WTC11 (cell line): ENCODE measurements at regions not wholly inside any gene's neighbourhood (a gene's known extent, or its start where the extent isn't known, plus 50 kb on each side); places are given as distances from the start of the nearest gene placed in this dataset.

ENCODE experiments used
- ATAC-seq: fragments of 200-7000 bp; cut with Tn5 transposase; 2 replicates; pipeline ENCODE4 v1.10.0; 2021; ENCODE audit warnings: mild to moderate bottlenecking, moderate library complexity
- CTCF ChIA-PET: fragments of 300-600 bp; sonication (Branson Sonifier 250); formaldehyde crosslinking; loops from one replicate; lab custom pipeline; 2021; ENCODE audit warnings: antibody characterized with exemption; lab: Charles Lee
- POLR2A ChIA-PET: fragments of 350-600 bp; sonication (Branson Sonifier 250); formaldehyde crosslinking; loops from one replicate; lab custom pipeline; 2021; ENCODE audit warnings: antibody characterized with exemption; lab: Charles Lee
- DNase-seq: peaks from one replicate; pipeline ENCODE4 v3.0.0; 2021; ENCODE audit warnings: low spot score
- H3K27ac Mint-ChIP-seq: 2 replicates; pipeline ENCODE4 v1.8.0; 2021; ENCODE audit warnings: mixed read lengths
- H3K27me3 Mint-ChIP-seq: 2 replicates; pipeline ENCODE4 v1.8.0; 2021; ENCODE audit warnings: low read depth, mild to moderate bottlenecking, moderate library complexity, mixed read lengths
- H3K36me3 Mint-ChIP-seq: 2 replicates; pipeline ENCODE4 v1.8.0; 2021; ENCODE audit warnings: mixed read lengths
- H3K4me1 Mint-ChIP-seq: 2 replicates; pipeline ENCODE4 v1.8.0; 2022; ENCODE audit warnings: mixed read lengths
- H3K4me3 Mint-ChIP-seq: 2 replicates; pipeline ENCODE4 v1.8.0; 2021; ENCODE audit warnings: mild to moderate bottlenecking, moderate library complexity, mixed read lengths
- H3K9me3 Mint-ChIP-seq: 2 replicates; pipeline ENCODE4 v1.8.0; 2021; ENCODE audit warnings: mixed read lengths
- ARID4B ChIP-seq: sonication (generic); formaldehyde crosslinking; IDR thresholded peaks from 2 replicates; pipeline ENCODE4 v1.8.0; 2023; ENCODE audit warnings: missing genetic modification reagents, mild to moderate bottlenecking, borderline replicate concordance
- ATF1 ChIP-seq: sonication (generic); formaldehyde crosslinking; IDR thresholded peaks from 2 replicates; pipeline ENCODE4 v1.8.1; 2023; ENCODE audit warnings: mild to moderate bottlenecking, moderate library complexity, missing genetic modification reagents
- ETV6 ChIP-seq: sonication (generic); formaldehyde crosslinking; IDR thresholded peaks from 2 replicates; pipeline ENCODE4 v1.8.1; 2022; ENCODE audit warnings: mild to moderate bottlenecking, missing genetic modification reagents
- FOXJ3 ChIP-seq: sonication (generic); formaldehyde crosslinking; IDR thresholded peaks from 2 replicates; pipeline ENCODE4 v1.9.0; 2021; ENCODE audit warnings: missing genetic modification reagents, mild to moderate bottlenecking, borderline replicate concordance
- GTF2I ChIP-seq: fragments of 250-450 bp; sonication (Bioruptor Pico); conservative IDR thresholded peaks from 2 replicates; pipeline ENCODE4 v1.4.0; 2021; ENCODE audit warnings: mild to moderate bottlenecking
- HMGXB4 ChIP-seq: sonication (generic); formaldehyde crosslinking; IDR thresholded peaks from 2 replicates; pipeline ENCODE4 v1.8.1; 2023; ENCODE audit warnings: mild to moderate bottlenecking, moderate library complexity, missing genetic modification reagents
- NFATC4 ChIP-seq: fragments of 250-450 bp; sonication (Bioruptor Pico); IDR thresholded peaks from 2 replicates; pipeline ENCODE4 v1.9.0; 2021; ENCODE audit warnings: mild to moderate bottlenecking
- SMAD4 ChIP-seq: sonication (generic); formaldehyde crosslinking; IDR thresholded peaks from 2 replicates; pipeline ENCODE4 v1.8.0; 2022; ENCODE audit warnings: mild to moderate bottlenecking, missing genetic modification reagents
- TEAD1 ChIP-seq: sonication (generic); formaldehyde crosslinking; IDR thresholded peaks from 2 replicates; pipeline ENCODE4 v1.8.0; 2022; ENCODE audit warnings: mild to moderate bottlenecking, missing genetic modification reagents
- USF2 ChIP-seq: sonication (generic); formaldehyde crosslinking; IDR thresholded peaks from 2 replicates; pipeline ENCODE4 v1.8.1; 2023; ENCODE audit warnings: mild to moderate bottlenecking, missing genetic modification reagents, moderate library complexity
- ZNF263 ChIP-seq: sonication (generic); formaldehyde crosslinking; IDR thresholded peaks from 2 replicates; pipeline ENCODE4 v1.8.1; 2022; ENCODE audit warnings: low read depth, mild to moderate bottlenecking, moderate library complexity, missing genetic modification reagents
- ZNF396 ChIP-seq: fragments of 250-450 bp; sonication (Bioruptor Pico); IDR thresholded peaks from 2 replicates; pipeline ENCODE4 v1.8.0; 2021; ENCODE audit warnings: mild to moderate bottlenecking, moderate library complexity, borderline replicate concordance
- ZSCAN18 ChIP-seq: fragments of 250-450 bp; sonication (Bioruptor Pico); IDR thresholded peaks from 2 replicates; pipeline ENCODE4 v2.1.2; 2022; ENCODE audit warnings: mild to moderate bottlenecking, moderate library complexity
- TF ChIP-seq, protein P1 (sequence below): sonication (generic); formaldehyde crosslinking; IDR thresholded peaks from 2 replicates; pipeline ENCODE4 v1.8.1; 2022; ENCODE audit warnings: mild to moderate bottlenecking, missing genetic modification reagents, moderate library complexity, borderline replicate concordance
- TF ChIP-seq, protein P2 (sequence below): sonication (generic); formaldehyde crosslinking; IDR thresholded peaks from 2 replicates; pipeline ENCODE4 v1.8.0; 2022; ENCODE audit warnings: mild to moderate bottlenecking, missing genetic modification reagents
- TF ChIP-seq, protein P3 (sequence below): sonication (generic); formaldehyde crosslinking; conservative IDR thresholded peaks from 2 replicates; pipeline ENCODE4 v1.8.1; 2023; ENCODE audit warnings: mild to moderate bottlenecking, low read depth, missing genetic modification reagents, moderate library complexity

GRCh38 chr5:68848091-68848490 lies 245.7 kb upstream of the SLC30A5 start:
- TF ChIP-seq ZNF263 (CRISPR knock-in tag) (no peak), FOXJ3 (CRISPR knock-in tag) (no peak), GTF2I (CRISPR knock-in tag) (no peak), TEAD1 (CRISPR knock-in tag) (no peak), ETV6 (CRISPR knock-in tag) (no peak), ZSCAN18 (CRISPR knock-in tag) (no peak), ARID4B (CRISPR knock-in tag) (no peak), ZNF396 (CRISPR knock-in tag) (no peak), SMAD4 (no peak), HMGXB4 (no peak), NFATC4 (no peak)
- TF ChIP-seq, protein P1, sequence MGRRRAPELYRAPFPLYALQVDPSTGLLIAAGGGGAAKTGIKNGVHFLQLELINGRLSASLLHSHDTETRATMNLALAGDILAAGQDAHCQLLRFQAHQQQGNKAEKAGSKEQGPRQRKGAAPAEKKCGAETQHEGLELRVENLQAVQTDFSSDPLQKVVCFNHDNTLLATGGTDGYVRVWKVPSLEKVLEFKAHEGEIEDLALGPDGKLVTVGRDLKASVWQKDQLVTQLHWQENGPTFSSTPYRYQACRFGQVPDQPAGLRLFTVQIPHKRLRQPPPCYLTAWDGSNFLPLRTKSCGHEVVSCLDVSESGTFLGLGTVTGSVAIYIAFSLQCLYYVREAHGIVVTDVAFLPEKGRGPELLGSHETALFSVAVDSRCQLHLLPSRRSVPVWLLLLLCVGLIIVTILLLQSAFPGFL (CRISPR knock-in tag) = no peak
- H3K36me3 Mint-ChIP-seq = no peaks in the 10 kb centered on the region
- DNase-seq (no peak), ATAC-seq (no peak)
- peaks cover 17% of the 10 kb centered on the region for H3K4me1 Mint-ChIP-seq
- H3K4me3 Mint-ChIP-seq = no peak overlapping the region
- H3K27me3 Mint-ChIP-seq = no peaks in the 10 kb centered on the region; the same call in 1 of the 2 replicates
- CTCF ChIA-PET = no interaction called here
- no peak overlapping the region for H3K27ac Mint-ChIP-seq
- peaks cover 4% of the 10 kb centered on the region for H3K9me3 Mint-ChIP-seq
- POLR2A ChIA-PET = interaction anchor here (1.1 kb wide), 1 partner anchor 182 kb away, joined by 4 read pairs; no protein-coding TSS in a partner anchor

DNA sequence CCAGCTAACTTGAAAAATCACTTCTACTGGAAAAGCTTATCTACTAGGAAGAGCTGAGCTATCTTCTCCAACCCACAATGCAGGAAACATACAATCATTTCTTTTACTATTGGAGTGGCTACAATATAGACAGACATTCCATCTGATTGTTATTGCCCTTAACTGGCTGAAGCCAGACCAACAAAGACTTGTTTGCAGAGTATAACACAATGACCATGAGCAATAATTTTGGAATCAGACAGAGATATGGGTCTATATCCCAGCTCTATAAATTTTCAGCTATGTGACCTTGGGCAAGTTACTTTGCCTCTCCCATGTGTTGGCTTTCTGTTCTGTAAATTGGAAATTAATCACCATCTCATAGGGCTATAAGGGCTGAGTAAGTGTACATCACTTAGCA lies 244.7 kb upstream of the SLC30A5 start:
- ChIA-PET POLR2A (interaction anchor here (0.7 to 1.1 kb wide), 2 partner anchors 15 to 183 kb away, joined by 3 to 4 read pairs; no protein-coding TSS in a partner anchor), CTCF (no interaction called here)
- no peak for ATAC-seq
- TF ChIP-seq ATF1 = no peak
- TF ChIP-seq, protein P2, sequence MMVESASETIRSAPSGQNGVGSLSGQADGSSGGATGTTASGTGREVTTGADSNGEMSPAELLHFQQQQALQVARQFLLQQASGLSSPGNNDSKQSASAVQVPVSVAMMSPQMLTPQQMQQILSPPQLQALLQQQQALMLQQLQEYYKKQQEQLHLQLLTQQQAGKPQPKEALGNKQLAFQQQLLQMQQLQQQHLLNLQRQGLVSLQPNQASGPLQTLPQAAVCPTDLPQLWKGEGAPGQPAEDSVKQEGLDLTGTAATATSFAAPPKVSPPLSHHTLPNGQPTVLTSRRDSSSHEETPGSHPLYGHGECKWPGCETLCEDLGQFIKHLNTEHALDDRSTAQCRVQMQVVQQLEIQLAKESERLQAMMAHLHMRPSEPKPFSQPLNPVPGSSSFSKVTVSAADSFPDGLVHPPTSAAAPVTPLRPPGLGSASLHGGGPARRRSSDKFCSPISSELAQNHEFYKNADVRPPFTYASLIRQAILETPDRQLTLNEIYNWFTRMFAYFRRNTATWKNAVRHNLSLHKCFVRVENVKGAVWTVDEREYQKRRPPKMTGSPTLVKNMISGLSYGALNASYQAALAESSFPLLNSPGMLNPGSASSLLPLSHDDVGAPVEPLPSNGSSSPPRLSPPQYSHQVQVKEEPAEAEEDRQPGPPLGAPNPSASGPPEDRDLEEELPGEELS (CRISPR knock-in tag) = no peak
- no peak for TF ChIP-seq USF2 (CRISPR knock-in tag)
- no peak for TF ChIP-seq HMGXB4
- TF ChIP-seq, protein P3, sequence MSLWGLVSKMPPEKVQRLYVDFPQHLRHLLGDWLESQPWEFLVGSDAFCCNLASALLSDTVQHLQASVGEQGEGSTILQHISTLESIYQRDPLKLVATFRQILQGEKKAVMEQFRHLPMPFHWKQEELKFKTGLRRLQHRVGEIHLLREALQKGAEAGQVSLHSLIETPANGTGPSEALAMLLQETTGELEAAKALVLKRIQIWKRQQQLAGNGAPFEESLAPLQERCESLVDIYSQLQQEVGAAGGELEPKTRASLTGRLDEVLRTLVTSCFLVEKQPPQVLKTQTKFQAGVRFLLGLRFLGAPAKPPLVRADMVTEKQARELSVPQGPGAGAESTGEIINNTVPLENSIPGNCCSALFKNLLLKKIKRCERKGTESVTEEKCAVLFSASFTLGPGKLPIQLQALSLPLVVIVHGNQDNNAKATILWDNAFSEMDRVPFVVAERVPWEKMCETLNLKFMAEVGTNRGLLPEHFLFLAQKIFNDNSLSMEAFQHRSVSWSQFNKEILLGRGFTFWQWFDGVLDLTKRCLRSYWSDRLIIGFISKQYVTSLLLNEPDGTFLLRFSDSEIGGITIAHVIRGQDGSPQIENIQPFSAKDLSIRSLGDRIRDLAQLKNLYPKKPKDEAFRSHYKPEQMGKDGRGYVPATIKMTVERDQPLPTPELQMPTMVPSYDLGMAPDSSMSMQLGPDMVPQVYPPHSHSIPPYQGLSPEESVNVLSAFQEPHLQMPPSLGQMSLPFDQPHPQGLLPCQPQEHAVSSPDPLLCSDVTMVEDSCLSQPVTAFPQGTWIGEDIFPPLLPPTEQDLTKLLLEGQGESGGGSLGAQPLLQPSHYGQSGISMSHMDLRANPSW = no peak
- TF ChIP-seq, protein P1 (CRISPR knock-in tag) = no peak

More for the DNA sequence above, 244.7 kb upstream of the SLC30A5 start:
- H3K4me3 Mint-ChIP-seq = no peak overlapping the region
- no peak for DNase-seq
- no peaks in the 10 kb centered on the region for H3K36me3 Mint-ChIP-seq
- H3K27me3 Mint-ChIP-seq = no peaks in the 10 kb centered on the region; the same call in 1 of the 2 replicates
- H3K9me3 Mint-ChIP-seq = peaks cover 4% of the 10 kb centered on the region
- no peak overlapping the region for H3K27ac Mint-ChIP-seq
- H3K4me1 Mint-ChIP-seq = peaks cover 17% of the 10 kb centered on the region
